Right hindlimb (tissue), 1 donor: ENCODE measurements at regions not wholly inside any gene's neighbourhood (a gene's known extent, or its start where the extent isn't known, plus 50 kb on each side); places are given as distances from the start of the nearest gene placed in this dataset.

Experiments
- DNase-seq: peaks from one replicate; pipeline ENCODE4 v3.0.0-alpha.2; 2018

DNA sequence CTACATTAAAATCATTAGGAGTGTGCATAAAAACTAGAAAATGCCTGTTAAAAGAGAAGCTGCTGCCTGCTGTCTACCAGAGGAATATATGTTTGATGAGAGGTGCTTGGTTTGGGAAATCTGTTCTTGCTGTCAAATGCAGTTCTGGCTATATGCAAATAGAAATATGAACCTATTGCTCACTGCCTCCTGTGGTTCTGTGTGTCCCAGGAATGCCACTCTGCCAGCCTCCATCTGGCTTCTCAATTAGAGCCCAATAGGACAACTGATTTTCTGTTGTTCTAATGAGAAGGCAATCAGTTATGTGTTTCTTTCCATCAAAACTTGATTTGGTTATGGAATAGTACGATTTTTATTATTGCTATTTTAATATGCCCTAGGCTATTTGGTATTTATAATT is 759.7 kb downstream of the HDGFL1 start:
- DNase-seq, result no peak

DNA sequence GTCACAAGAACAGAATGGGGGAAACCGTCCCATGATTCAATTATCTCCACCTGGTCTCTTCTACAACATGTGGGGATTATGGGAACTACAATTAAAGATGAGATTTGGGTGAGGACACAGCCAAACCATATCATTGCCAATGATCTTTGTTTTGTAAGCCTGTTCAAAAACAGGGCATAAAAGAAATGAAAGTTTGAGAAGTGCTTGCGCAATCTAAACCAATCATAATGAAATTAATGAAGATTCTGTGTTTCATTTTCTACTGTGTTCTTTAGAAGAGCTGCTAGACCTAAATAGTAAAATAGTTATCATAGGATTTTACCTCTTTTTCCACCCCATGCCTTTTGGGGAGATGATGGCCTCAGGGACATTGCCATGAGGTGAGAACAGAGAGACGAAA is 761.3 kb downstream of the HDGFL1 start:
- DNase-seq, result no peak

DNA sequence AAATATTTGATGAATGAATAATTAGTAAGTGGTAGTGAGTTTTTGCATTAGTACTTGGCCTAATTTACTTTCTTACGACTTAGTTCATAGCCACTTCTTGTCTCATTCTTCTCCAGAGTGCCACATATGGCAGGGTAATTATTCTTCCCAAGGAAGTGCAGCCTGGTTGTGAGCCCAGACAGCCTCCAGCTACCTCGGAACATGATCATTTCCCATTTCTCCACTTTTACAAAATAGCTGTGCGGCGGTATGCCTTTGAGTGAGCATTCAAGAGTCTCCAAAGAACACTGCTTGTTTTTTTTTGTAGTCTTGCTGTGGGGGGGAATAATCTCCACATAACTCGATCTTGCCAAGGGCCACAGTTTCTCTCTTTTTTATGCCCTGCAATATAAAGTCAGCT is 765.0 kb downstream of the HDGFL1 start:
- peak; percentile 42 for DNase-seq

DNA sequence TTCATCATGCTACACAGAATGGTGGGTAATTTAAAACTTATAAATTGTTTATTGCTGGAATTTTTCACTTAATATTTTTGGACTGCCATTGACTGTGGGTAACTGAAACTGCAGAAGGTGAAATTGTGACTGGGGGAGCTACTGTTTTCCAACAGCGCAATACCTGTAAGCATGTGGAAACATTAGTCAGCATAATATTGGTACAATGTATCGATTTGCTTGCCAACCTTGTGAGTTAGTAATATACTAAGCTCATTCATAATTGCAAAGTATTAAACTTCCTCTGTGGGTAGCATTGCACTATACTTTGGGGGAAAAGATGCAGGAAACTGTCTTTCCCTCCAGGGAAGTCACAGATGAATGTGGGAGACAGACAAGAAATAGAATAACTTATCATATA is 766.5 kb downstream of the HDGFL1 start:
- DNase-seq, result no peak

DNA sequence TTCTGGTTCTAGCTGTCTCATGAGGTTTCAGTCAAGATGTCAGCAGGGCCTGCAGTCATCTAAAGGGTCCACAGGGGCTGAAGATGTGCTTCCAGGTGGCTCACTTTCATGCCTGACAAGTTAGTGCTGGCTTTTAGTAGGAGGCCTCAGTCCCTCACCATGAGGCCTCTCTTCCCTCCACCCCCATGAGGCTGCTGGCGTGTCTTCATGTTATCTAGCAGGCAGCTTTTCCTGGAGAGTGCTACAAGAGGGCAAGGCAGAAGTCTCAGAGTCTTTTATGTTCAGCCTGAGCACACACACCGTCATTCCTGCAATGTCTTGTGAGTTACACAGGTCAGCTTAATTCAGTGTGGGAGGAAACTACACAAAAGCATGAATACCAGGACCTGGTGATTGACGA is 769.9 kb downstream of the HDGFL1 start:
- no peak for DNase-seq

DNA sequence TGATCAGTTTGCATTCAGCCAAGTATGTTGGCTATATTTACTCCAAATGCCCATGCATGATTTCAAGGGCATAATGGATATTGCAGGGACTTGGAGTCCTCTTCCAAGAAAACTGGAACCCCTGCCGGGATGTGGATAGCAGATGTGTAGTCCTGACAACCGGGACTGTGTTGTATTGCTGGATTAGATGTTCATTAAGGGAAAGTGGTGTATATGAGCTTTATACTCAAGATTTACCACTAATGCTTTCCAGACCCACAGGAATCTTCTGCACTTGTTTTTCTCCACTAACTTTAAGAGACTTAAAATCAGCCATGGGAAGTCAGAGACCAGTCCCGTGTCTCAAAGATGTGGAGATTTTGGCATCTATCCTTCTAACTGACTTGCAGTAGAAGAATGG is 770.9 kb downstream of the HDGFL1 start:
- DNase-seq, result peak; percentile 73

DNA sequence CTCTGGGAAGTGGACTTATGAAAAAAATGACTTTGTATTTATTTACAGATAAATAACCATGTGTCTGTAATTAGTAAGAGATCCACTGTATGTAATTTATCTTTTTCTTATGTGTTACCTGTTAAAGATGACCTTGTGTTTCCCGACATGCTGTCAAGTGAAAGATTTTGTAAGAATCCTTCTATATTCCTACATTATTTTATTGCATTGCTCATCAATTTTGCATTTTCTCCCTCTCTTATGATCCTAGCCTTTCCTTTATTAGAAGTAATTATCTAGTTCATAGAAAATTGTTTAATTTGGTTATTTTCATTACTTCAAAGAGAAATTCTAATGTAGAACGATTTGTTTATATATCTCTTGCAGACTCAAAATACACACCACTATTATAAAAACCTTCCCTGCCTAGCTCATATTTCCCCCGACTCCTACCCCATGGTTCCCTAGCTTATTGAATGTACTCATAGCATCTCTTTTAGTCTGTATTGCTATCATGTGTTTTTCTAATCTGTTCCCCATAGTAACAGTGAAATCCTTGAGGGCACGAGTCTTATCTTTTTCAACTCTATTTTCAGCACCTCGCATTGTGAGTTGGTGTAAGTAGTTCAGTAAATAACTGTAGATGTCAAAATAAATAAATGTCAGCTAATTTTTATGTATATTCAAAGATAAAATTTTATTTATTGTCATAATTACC is 774.4 kb downstream of the HDGFL1 start:
- DNase-seq, result no peak

DNA sequence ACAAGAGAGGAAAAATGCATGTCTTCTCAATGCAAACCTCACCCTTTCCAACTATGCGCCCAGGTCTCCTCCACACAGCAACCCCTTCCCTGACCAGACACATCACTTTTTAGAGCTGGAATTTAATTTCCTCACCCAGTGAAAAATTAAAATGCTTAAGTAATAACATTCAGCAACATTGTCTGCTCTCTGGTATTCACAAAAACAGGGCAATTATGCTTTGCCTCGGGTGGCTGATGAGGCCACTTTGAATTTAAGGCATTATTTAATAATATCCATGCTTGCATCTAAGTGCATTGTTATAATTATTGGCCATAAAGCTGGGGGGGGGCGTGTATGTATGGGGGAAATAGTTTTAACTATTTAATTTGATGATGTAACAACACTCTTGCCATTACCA is 777.8 kb upstream of the NRSN1 start:
- no peak for DNase-seq

DNA sequence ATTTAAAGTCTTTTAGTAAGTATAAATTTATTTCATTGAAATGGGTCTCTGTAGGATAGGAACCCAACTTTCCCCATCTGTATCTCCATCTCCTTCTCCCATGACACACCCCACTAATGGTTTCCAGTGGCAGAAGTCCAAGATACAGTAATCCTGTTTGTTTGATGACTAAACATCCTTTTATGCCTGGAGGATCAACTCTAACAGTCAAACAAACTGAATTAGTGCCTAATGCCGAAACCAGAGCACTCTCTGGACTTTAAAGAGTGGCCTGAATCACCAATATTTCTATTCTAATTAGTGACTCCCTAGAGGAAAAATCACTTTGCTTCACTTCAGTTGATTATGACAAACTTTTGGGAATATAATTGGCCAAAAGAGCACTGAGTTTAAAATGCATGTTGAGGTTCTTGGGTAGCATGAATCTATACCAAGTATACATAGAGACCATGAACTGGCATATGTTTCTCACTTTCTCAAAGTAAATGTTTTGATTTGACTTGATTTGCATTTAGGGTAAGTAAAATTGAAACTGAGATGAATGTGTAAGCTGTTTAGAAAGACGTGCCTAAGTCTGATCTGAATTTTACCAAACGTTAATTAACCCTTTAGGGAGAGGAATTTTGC is 776.4 kb upstream of the NRSN1 start:
- DNase-seq, result no peak

DNA sequence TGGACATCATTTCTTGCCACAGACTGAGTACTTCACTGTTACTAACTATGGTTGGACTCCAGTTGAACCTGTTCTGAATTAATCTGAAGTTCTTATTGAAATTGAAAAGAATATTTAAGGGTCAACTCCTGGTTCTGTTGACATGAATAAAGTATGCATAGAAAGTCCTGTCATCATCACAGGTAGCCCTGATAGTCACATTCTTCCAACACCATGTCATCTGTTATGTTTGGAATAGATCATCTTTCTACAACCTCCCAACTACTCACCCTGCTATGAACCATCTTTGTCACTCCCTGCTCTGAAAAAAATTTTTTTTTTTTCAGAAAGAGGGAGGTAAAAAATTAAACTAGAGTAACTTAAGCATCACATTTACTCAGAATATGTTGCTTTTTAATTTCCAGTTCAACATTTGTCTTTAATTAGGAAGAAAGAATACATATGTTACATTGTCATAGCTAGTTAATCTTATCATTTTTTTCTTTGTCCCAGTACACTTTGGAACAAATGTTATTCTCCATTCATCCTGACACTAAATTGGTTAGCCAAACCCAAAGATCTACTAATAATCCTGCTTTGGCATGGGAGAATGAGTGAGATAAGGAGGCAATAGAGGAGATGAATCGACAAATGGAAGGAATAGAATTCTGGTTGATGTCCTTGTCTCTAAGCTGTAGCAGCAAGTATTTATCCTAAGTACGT is 775.1 kb upstream of the NRSN1 start:
- DNase-seq, result no peak

DNA sequence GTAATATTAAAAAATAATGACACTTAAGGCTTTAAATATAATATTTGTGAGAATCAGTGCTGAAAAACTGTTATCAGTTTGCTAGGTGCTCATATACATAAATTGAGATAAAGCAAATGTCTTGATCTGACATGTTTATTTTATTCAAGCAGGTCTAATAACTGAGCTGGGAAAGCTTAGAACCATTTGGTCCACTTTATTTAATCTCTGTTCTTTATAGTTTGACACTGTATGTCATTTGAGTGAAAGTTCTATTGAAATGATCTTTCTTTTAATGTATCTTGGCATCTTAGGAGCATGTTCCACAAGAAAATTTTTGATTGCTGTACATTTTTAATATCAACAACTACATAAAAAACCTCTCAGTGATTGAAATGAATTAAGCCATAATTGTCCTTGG is 772.0 kb upstream of the NRSN1 start:
- no peak for DNase-seq

DNA sequence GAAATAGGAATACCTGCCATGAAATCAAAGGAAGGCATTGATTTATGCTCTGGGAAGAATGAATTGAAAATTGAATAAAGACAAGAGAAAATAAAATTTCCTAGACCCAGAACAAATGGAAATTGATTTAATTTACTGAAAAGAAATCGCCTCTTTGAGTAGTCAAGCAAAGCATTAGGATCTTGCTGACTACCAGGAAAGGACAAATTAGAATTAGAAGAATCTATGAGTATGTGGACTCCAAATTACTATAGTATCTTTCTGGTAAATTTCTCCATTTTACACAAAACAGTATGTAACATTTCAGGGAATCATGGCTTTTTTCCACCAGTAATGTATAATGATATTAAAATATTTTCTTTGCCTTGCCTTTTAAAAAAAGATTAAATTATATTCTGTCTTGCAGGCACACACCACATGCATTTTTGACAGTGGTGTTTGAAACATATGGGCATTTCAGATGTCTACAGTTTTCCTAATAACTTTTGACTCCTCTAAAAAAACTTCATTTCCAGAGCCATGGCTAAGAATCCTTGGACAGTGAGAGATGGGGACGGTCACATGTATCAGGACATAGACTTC is 768.7 kb upstream of the NRSN1 start:
- DNase-seq, result no peak

DNA sequence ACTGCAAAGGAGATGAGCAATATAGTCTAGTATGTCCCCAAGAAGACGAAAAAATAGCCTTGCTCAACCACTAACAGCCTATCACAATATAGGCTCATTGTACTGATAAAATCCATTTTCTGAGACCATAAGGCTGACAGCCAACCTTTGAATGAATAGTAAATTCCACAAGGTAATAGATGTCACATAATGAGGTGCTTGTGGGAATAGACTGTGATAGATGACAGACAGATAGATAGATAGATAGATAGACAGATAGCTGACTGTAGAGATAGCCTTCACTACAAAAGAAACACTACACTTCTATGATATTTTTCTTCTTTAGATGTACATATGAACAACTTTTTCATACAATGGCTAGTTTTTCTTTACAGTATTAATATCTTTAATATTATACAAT is 760.3 kb upstream of the NRSN1 start:
- no peak for DNase-seq

DNA sequence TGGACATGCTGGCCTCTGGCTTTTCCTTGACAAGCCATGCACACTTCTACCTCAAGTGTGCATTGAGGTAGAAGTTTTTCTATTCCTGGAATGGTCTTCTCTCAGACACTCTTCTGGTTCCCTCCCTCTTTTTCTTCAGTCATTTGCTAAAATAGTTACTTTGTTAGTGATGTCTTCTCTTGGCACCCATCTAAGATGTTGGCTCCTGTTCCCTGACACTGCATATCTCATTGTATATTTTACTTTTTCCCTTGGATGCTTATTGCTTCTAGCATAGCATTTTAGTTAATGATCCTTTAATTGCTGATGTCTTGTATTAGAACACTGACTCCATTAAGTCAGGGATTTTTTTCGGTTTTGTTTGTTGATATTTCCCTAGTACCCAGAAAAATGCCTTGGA is 758.7 kb upstream of the NRSN1 start:
- no peak for DNase-seq

DNA sequence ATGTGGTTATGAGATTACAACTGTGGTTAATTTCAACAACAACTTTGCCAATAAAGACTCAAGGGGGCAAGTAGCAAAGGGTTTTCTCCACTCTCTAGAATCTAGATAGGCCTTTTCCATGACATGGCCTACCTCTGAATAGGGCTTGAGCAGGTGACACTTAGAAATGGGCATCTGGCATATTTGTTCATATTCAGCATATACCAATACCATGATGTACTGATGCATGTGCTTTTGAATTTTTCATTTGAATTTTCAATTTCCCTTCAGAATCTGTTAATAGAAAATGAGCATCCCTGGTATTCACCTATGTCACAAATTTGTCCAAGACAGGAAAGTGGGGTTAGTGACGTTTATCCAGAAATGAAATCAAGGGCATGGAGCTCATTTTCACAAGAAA is 757.5 kb upstream of the NRSN1 start:
- DNase-seq, result no peak

DNA sequence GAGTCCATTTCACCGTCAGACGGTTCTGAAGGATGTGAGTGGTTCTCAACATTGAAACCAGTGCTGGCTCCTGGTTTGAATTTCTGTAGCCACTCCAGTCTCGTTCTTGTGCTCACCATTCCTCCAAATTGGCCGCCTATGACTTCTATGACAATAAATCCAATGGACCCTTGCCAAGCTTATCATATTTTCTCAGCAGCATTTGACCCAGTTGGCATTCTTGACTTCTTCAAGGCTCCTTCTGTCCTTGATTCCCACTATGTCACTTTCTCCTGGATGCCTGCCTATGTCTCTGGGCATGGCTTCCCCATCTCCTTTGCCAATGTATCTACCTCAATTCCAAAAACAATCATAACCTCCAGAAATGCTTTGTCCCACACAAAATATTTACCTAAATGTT is 756.0 kb upstream of the NRSN1 start:
- peak; percentile 20 for DNase-seq

DNA sequence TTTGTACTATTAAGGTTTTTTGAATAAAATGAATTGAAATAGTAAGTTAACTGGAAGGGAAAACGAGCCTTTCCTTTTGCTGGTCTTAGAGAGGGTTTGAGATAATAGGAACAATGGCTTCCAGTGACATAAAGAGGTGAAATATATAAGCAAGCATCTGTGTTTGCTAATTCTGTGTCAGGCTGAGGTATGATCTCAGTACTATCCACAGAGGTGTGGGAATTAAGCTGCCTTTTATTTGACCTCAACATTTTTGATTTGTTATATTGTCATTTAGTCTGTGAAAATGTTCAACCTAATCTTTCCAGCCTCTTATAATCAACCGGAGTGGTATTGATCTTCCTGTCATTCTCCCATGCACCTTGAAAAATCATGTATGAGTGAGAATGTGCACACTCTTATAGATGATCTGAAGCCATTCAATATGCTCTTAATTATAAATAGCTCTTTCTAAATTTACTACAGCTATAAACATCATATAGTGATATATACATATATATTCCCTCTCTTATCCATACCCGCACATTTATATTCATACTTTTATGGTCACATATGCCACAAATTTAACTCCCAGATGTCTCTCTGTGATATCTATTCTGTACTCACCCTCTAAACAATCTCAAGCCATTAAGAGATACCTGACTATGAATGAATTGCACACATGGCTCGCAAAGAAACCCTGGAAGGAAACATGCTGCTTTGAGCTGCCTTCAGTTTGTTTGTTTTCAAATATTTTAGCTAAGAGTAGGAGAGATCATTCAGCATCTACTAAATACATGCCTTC is 754.7 kb upstream of the NRSN1 start:
- DNase-seq, result no peak

DNA sequence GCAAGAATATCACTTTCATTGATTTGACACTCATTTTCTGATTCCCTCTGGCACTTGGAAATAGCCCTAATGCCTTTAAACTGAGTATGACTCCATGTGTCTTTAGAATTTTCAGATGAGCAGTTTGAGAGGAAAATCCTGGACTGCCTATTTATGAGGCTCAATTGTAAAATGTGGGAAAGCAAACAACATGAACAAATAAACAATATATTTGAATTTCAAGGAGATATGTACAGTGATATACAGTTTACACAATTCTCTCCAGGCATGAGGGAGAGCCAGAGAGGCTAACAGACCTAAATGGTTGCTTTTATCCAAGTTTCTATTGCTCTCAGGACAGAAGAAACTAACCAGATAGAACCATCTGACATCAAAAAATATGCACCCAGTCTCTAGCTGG is 748.2 kb upstream of the NRSN1 start:
- no peak for DNase-seq

DNA sequence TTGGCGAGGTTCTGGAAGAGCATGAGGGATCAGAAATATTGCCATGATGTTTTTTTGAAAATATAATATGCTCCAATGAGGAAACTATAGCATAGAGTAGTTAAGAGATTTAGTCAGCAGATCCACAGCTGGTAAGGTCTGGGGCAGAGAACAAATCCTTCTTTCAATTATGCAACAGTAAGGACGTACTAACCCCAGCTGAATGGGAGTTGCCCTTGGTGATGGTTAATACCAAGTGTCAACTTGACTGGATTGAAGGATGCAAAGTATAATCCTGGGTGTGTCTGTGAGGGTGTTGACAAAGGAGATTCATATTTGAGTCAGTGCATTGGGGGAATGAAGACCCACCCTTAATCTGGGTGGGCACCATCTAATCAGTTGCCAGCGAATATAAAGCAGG is 745.5 kb upstream of the NRSN1 start:
- no peak for DNase-seq

DNA sequence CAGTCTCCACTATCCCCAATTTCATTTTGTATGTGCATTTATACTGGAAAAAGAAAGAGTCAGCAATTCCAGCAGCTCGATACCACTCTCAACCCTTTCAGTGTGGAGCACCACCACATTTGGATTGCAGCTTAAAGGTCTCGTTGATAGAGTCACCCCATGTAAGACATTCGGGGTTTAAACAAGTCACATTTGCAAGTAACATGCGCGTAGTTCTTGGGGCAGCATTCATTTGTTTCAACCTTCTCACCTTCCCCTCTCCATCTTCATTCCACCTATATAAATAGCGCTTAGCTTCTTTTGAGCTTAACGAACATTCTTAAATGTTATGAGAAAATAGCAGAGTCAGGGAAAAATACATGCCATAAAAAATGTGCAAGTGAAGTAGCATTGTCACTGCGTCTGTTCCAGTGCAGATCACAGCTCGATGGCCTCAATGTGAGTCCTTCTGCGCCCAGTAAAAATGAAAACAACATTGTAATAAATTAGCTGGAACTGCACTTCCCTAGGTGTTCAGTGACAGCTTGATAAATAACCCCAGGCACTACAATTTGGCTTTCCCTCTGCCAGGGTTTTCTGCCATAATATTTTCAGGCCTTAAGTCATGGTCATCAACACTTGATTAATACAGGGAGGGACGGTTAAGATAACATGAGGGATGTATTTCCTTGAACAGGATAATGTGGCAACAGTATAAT is 737.8 kb upstream of the NRSN1 start:
- no peak for DNase-seq

DNA sequence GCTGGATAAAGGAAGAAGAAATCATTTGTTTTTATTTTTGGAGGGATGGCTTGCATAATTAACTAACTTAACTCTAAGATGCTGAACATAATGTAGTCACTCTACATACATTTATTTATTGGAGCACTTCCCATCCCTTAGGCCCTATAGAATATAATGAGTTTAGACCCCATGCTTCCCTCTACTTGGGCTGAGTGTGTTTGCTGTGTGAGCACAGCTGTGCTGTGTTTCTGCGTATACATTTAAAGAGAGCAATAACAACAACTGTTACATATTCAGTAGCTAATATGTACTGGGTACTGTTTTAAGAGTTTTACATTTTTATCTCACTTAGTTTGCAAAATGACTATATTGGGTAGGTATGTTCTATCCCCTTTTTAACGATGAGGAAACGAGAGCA is 736.6 kb upstream of the NRSN1 start:
- no peak for DNase-seq

DNA sequence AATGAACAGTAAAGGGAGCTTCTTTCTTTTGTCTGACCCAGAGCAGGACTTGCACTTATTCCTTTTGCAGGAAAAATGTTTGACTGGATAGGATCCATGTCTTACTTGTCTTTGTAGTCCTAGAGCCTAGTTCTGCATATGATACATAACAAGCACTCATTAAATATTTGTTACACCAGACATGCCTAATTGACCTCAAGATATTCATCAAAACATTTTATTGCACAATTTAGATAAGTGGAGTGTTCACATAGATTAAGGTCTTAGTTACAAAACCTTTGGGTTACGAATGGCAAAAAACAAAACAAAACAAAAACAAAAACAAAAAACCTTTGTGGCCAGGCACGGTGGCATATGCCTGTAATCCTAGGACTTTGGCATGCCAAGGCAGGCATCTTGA is 735.8 kb upstream of the NRSN1 start:
- DNase-seq, result no peak

DNA sequence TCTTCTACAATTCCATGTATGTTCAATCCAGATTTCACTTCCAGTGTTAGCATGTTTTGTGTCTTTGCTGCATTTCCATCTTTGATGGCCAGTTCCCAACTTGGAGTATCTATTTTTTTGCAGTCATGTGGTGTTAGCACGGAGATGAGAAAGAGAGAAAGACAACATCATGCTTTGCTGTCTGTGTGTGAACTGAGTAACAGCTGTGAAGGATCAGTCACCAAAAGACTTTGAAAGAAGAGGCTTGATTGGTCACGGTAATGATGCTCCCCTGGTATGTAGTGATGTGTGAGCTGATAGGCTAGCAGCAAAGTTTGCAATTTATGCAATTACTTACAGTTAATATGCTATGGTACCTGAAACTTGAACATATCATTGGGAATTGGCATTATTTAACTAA is 731.3 kb upstream of the NRSN1 start:
- no peak for DNase-seq
